ENCODE measurements at regions not wholly inside any gene's neighbourhood (a gene's known extent, or its start where the extent isn't known, plus 50 kb on each side); places are given as distances from the start of the nearest gene placed in this dataset.

DNA sequence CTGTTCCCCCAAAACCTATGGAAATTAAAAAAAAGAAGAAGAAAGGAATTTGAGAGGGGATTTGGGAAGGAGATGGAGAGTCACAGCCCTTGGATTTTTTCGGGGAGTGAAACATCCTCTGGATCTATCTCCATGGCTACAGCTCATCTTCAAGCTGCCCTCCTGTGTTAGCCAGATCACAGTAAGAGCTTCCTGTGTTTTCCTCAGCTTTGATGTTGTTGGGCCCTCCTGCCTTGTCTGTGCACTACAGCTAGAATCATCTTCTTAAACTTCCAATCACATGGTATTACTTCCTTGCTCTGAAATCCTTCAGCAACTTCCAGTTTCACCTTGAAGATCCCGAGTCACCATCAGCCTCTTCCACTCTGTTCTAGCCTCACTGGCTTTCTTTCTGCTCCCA lies 207.8 kb upstream of the ZFP64 start:
- H2AFZ ChIP-seq (ENCODE audit: low read depth, low read length): no peak overlapping the region
- TF ChIP-seq RAD21 (conservative IDR thresholded peaks at IDR 0.05): no peak
- TF ChIP-seq, protein P1, sequence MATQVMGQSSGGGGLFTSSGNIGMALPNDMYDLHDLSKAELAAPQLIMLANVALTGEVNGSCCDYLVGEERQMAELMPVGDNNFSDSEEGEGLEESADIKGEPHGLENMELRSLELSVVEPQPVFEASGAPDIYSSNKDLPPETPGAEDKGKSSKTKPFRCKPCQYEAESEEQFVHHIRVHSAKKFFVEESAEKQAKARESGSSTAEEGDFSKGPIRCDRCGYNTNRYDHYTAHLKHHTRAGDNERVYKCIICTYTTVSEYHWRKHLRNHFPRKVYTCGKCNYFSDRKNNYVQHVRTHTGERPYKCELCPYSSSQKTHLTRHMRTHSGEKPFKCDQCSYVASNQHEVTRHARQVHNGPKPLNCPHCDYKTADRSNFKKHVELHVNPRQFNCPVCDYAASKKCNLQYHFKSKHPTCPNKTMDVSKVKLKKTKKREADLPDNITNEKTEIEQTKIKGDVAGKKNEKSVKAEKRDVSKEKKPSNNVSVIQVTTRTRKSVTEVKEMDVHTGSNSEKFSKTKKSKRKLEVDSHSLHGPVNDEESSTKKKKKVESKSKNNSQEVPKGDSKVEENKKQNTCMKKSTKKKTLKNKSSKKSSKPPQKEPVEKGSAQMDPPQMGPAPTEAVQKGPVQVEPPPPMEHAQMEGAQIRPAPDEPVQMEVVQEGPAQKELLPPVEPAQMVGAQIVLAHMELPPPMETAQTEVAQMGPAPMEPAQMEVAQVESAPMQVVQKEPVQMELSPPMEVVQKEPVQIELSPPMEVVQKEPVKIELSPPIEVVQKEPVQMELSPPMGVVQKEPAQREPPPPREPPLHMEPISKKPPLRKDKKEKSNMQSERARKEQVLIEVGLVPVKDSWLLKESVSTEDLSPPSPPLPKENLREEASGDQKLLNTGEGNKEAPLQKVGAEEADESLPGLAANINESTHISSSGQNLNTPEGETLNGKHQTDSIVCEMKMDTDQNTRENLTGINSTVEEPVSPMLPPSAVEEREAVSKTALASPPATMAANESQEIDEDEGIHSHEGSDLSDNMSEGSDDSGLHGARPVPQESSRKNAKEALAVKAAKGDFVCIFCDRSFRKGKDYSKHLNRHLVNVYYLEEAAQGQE (IDR thresholded peaks at IDR 0.05; ENCODE audit: borderline replicate concordance): no peak
- TF ChIP-seq POLR2AphosphoS5 (IDR thresholded peaks at IDR 0.05): no peak
- TF ChIP-seq TAF1 (IDR thresholded peaks at IDR 0.05; ENCODE audit: low read depth): no peak
- TF ChIP-seq MXI1 (conservative IDR thresholded peaks at IDR 0.05; ENCODE audit: poor library complexity, severe bottlenecking): no peak
- no peak for TF ChIP-seq EP300 (conservative IDR thresholded peaks at IDR 0.05; ENCODE audit: poor library complexity, severe bottlenecking)
- no peaks in the 10 kb centered on the region for H3K79me2 ChIP-seq (replicated peaks; ENCODE audit: insufficient read depth, low read length)
- no peak overlapping the region for H3K9ac ChIP-seq (ENCODE audit: low read length)
- H3K9me2 ChIP-seq (ENCODE audit: insufficient read depth, low read length): no peaks in the 10 kb centered on the region
- no peak overlapping the region for H3K27ac ChIP-seq (ENCODE audit: low read length)
- no peaks in the 10 kb centered on the region for H3K27me3 ChIP-seq (ENCODE audit: insufficient read depth, low read depth, low read length)
- no peak overlapping the region for H3K4me3 ChIP-seq (ENCODE audit: low read length)
- no peak overlapping the region for H3K4me2 ChIP-seq (ENCODE audit: low read length)
- no peaks in the 10 kb centered on the region for H3F3A ChIP-seq (ENCODE audit: insufficient read depth, low read length, poor library complexity, severe bottlenecking)
- no peaks in the 10 kb centered on the region for H3K36me3 ChIP-seq (ENCODE audit: insufficient read depth, low read length)
- H3K9me3 ChIP-seq (ENCODE audit: low read length): no peaks in the 10 kb centered on the region
- H4K20me1 ChIP-seq (ENCODE audit: insufficient read depth): no peaks in the 10 kb centered on the region

DNA sequence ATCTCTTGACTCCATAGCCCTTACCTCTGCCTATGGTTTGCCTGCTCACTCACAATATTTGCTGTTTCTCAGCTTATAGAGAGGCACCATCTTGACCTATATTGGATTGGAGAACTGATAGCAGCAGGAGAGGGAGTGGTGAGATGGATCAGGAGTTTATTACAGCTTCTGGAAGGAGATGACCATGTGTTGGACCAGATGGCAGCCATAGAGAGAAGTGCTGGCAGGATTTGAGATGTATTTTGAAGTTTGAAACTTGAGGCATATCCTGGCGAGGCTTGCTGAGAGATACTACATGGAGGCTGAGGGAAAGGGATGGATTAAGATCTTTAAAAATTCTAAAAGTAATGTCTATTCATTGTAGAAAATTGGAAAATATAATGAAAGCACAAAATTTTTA lies 198.0 kb upstream of the ZFP64 start:
- Histone ChIP-seq H3K9ac (ENCODE audit: low read length) (no peak overlapping the region), H3K79me2 (replicated peaks; ENCODE audit: insufficient read depth, low read length) (no peaks in the 10 kb centered on the region), H3K27ac (ENCODE audit: low read length) (no peak overlapping the region), H3K4me2 (ENCODE audit: low read length) (no peak overlapping the region), H3K9me3 (ENCODE audit: low read length) (no peaks in the 10 kb centered on the region), H3K9me2 (ENCODE audit: insufficient read depth, low read length) (no peaks in the 10 kb centered on the region), H4K20me1 (ENCODE audit: insufficient read depth) (no peaks in the 10 kb centered on the region), H3K27me3 (ENCODE audit: insufficient read depth, low read depth, low read length) (no peaks in the 10 kb centered on the region), H3K4me3 (ENCODE audit: low read length) (no peak overlapping the region), H2AFZ (ENCODE audit: low read depth, low read length) (no peak overlapping the region), H3K36me3 (ENCODE audit: insufficient read depth, low read length) (no peaks in the 10 kb centered on the region), H3F3A (ENCODE audit: insufficient read depth, low read length, poor library complexity, severe bottlenecking) (no peaks in the 10 kb centered on the region)
- no peak for TF ChIP-seq SMC3 (conservative IDR thresholded peaks at IDR 0.05; ENCODE audit: poor library complexity)
- no peak for TF ChIP-seq POLR2AphosphoS5 (IDR thresholded peaks at IDR 0.05)
- no peak for TF ChIP-seq EZH2 (IDR thresholded peaks at IDR 0.05; ENCODE audit: borderline replicate concordance, insufficient read depth, low read length, poor library complexity, severe bottlenecking)
- no peak for TF ChIP-seq EP300 (conservative IDR thresholded peaks at IDR 0.05; ENCODE audit: poor library complexity, severe bottlenecking)

DNA sequence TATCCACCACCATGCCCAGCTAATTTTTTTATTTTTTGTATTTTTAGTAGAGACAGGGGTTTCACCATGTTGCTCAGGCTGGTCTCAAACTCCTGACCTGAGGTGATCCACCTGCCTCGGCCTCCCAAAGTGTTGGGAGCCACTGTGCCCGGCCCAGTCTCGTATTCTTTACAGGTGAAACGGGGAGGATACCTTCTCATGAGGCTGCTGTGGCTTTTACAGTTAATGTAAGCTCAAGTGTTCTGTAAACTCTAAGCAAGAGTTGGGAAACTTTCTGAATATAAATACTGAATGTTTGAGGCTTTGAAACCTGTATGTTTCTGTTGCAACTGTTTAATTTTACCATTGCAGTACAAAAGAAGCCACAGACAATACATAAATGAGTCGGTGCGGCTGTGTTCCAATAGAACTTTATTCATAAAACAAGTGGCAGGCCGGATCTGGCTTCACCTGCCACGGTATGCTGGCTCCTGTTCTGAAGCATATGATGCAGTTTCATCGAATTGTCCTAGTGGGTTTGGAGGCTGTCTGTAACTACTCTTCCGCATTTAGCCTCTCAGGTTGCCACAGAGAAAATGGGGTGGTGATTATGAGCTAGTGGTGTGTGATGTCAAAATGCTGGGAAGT lies 192.5 kb upstream of the ZFP64 start:
- no peak overlapping the region for H2AFZ ChIP-seq (ENCODE audit: low read depth, low read length)
- no peak overlapping the region for H3K4me3 ChIP-seq (ENCODE audit: low read length)
- H3K27ac ChIP-seq (ENCODE audit: low read length): no peak overlapping the region
- H3K4me2 ChIP-seq (ENCODE audit: low read length): no peak overlapping the region
- H3F3A ChIP-seq (ENCODE audit: insufficient read depth, low read length, poor library complexity, severe bottlenecking): no peaks in the 10 kb centered on the region
- H3K9ac ChIP-seq (ENCODE audit: low read length): no peak overlapping the region
- H3K79me2 ChIP-seq (replicated peaks; ENCODE audit: insufficient read depth, low read length): no peaks in the 10 kb centered on the region
- H4K20me1 ChIP-seq (ENCODE audit: insufficient read depth): no peaks in the 10 kb centered on the region
- no peaks in the 10 kb centered on the region for H3K27me3 ChIP-seq (ENCODE audit: insufficient read depth, low read depth, low read length)
- no peaks in the 10 kb centered on the region for H3K36me3 ChIP-seq (ENCODE audit: insufficient read depth, low read length)
- no peaks in the 10 kb centered on the region for H3K9me2 ChIP-seq (ENCODE audit: insufficient read depth, low read length)
- no peaks in the 10 kb centered on the region for H3K9me3 ChIP-seq (ENCODE audit: low read length)
- TF ChIP-seq RAD21 (conservative IDR thresholded peaks at IDR 0.05) (no peak), TAF1 (IDR thresholded peaks at IDR 0.05; ENCODE audit: low read depth) (no peak), POLR2AphosphoS5 (IDR thresholded peaks at IDR 0.05) (no peak), SMC3 (conservative IDR thresholded peaks at IDR 0.05; ENCODE audit: poor library complexity) (no peak), MXI1 (conservative IDR thresholded peaks at IDR 0.05; ENCODE audit: poor library complexity, severe bottlenecking) (no peak), EP300 (conservative IDR thresholded peaks at IDR 0.05; ENCODE audit: poor library complexity, severe bottlenecking) (no peak), EZH2 (IDR thresholded peaks at IDR 0.05; ENCODE audit: borderline replicate concordance, insufficient read depth, low read length, poor library complexity, severe bottlenecking) (no peak)
- TF ChIP-seq, protein P1 (IDR thresholded peaks at IDR 0.05; ENCODE audit: borderline replicate concordance): no peak
- TF ChIP-seq, protein P2, sequence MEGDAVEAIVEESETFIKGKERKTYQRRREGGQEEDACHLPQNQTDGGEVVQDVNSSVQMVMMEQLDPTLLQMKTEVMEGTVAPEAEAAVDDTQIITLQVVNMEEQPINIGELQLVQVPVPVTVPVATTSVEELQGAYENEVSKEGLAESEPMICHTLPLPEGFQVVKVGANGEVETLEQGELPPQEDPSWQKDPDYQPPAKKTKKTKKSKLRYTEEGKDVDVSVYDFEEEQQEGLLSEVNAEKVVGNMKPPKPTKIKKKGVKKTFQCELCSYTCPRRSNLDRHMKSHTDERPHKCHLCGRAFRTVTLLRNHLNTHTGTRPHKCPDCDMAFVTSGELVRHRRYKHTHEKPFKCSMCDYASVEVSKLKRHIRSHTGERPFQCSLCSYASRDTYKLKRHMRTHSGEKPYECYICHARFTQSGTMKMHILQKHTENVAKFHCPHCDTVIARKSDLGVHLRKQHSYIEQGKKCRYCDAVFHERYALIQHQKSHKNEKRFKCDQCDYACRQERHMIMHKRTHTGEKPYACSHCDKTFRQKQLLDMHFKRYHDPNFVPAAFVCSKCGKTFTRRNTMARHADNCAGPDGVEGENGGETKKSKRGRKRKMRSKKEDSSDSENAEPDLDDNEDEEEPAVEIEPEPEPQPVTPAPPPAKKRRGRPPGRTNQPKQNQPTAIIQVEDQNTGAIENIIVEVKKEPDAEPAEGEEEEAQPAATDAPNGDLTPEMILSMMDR (IDR thresholded peaks at IDR 0.05; ENCODE audit: poor library complexity, severe bottlenecking): no peak
